Hematopoietic multipotent progenitor cell treated with erythropoietin and hydrocortisone succinate and interleukin-3 and kit ligand, for 6 days (in vitro differentiated cells): ENCODE measurements at regions not wholly inside any gene's neighbourhood (a gene's known extent, or its start where the extent isn't known, plus 50 kb on each side); places are given as distances from the start of the nearest gene placed in this dataset.
A peak's percentile ranks its signal among the peaks of the same experiment; 100 is the strongest.

Experiments used
- DNase-seq: peaks from one replicate; pipeline ENCODE4 v3.0.0-alpha.2; 2015

- DNase-seq = no peak
These were observed 83.5 kb upstream of the FNDC3A start for GRCh38 chr13:48892053-48892687.

- DNase-seq = no peak
These were observed 83.0 kb upstream of the FNDC3A start for GRCh38 chr13:48892688-48893075.

- peak; percentile 17 for DNase-seq
These were observed 79.4 kb upstream of the FNDC3A start for GRCh38 chr13:48896312-48896711.

GRCh38 chr13:48901781-48902180 is 73.9 kb upstream of the FNDC3A start:
- DNase-seq = peak; percentile 33

GRCh38 chr13:48902368-48902767 is 73.3 kb upstream of the FNDC3A start:
- no peak for DNase-seq

GRCh38 chr13:48904668-48905290 is 70.9 kb upstream of the FNDC3A start:
- no peak for DNase-seq

- DNase-seq = no peak
These were observed 69.5 kb upstream of the FNDC3A start for GRCh38 chr13:48906200-48906599.

GRCh38 chr13:48908381-48909055 is 67.2 kb upstream of the FNDC3A start:
- DNase-seq = no peak

- no peak for DNase-seq
These were observed 66.7 kb upstream of the FNDC3A start for GRCh38 chr13:48909056-48909389.

- no peak for DNase-seq
These were observed 65.0 kb upstream of the FNDC3A start for GRCh38 chr13:48910686-48911085.

- DNase-seq = no peak
These were observed 56.0 kb upstream of the FNDC3A start for GRCh38 chr13:48919751-48920150.

- no peak for DNase-seq
These were observed 55.0 kb upstream of the FNDC3A start for GRCh38 chr13:48920730-48921129.

- no peak for DNase-seq
These were observed 52.3 kb upstream of the FNDC3A start for GRCh38 chr13:48923376-48923775.

GRCh38 chr13:48925001-48925400 is 50.7 kb upstream of the FNDC3A start:
- no peak for DNase-seq
